ENCODE measurements at regions not wholly inside any gene's neighbourhood (a gene's known extent, or its start where the extent isn't known, plus 50 kb on each side); places are given as distances from the start of the nearest gene placed in this dataset.

DNA sequence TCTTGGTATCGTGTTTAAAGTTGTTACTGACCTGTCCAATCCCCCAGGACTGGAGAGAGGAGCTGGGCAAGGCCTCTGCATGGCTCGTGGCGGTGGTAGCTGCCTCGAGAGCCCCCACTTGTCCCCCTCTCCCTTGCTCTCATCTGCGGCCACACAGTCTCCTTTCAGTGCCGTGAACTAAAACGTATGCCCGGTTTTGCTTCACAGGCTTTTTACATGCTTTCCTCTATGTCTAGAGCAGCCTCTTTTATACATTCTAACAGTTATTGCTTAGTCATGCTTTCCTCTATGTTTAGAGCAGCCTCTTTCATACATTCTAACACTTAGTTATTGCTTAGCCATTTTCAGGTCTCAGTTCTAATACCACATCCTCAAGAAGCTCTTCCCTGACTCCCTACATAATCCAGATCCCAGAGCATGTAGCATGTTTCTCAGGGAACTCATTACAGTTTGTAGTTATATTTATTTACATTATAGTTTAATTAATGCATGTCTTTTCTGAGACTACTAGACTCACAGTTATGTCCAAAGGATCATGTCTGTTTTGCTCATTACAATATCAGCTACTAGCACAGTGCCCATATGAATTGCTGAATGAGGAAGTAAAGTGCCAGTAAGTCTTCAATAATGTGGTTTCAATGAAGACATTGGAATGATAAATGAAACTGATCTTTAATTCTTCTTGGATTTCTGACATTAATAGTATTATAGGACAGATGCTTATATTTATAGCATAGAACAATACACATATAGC, 66.5 kb upstream of the TBL1XR1 start:
- TF ChIP-seq CTCF (IDR thresholded peaks at IDR 0.05 in 4 of 5, conservative IDR thresholded peaks at IDR 0.05 in 1 of 5) (no peak), POLR2A (IDR thresholded peaks at IDR 0.05) (no peak)
